A549 (cell line): ENCODE measurements at regions not wholly inside any gene's neighbourhood (a gene's known extent, or its start where the extent isn't known, plus 50 kb on each side); places are given as distances from the start of the nearest gene placed in this dataset.

Source experiments
- CHD4 ChIP-seq: fragments of 200-600 bp; sonication (generic); IDR thresholded peaks from 2 replicates; pipeline ENCODE4 v1.6.1; 2016; ENCODE audit warnings: antibody characterized with exemption, mild to moderate bottlenecking, borderline replicate concordance
- CTCF ChIP-seq: fragments of >200 bp; sonication (Bioruptor Twin); formaldehyde crosslinking; IDR thresholded peaks from 3 replicates; pipeline ENCODE4 v1.5.1; 2016
- FOSL2 ChIP-seq, 2 experiments: fragments of 450-650 bp in 1 of 2; fragments of >200 bp in 1 of 2; sonication (Bioruptor Twin) in 1 of 2; formaldehyde crosslinking; IDR thresholded peaks; 2 replicates each; pipeline versions ENCODE4 v1.5.0 to v1.6.1; 2016 to 2020; ENCODE audit warnings: mild to moderate bottlenecking in 1 of 2, moderate library complexity in 1 of 2
- JUN ChIP-seq, 2 experiments: fragments of >200 bp; sonication (Bioruptor Twin); formaldehyde crosslinking; IDR thresholded peaks; 2 replicates in 1 of 2; 3 replicates in 1 of 2; pipeline ENCODE4 v1.6.1; 2016 to 2017
- JUNB ChIP-seq: fragments of >200 bp; sonication (Bioruptor Twin); formaldehyde crosslinking; IDR thresholded peaks from 2 replicates; pipeline ENCODE4 v1.6.1; 2016
- MAFK ChIP-seq: fragments of 450-650 bp; IDR thresholded peaks from 2 replicates; pipeline ENCODE4 v1.6.1; 2014; ENCODE audit not compliant: partially characterized antibody
- MAX ChIP-seq: IDR thresholded peaks from 2 replicates; pipeline ENCODE4 v1.6.1; 2012
- POLR2A ChIP-seq: IDR thresholded peaks from 2 replicates; pipeline ENCODE4 v1.6.1; 2012; ENCODE audit warnings: mild to moderate bottlenecking, low read length
- RFX5 ChIP-seq: fragments of 450-650 bp; IDR thresholded peaks from 2 replicates; pipeline ENCODE4 v1.7.1; 2014; ENCODE audit warnings: antibody characterized with exemption, mild to moderate bottlenecking, moderate library complexity

GRCh38 chr13:33997574-33997973 lies 179.6 kb downstream of the RFC3 start:
- TF ChIP-seq MAX (no peak), POLR2A (no peak), MAFK (no peak), FOSL2 (IDR thresholded peaks at IDR 0.05) (no peak), FOSL2 (CRISPR knock-in tag; IDR thresholded peaks at IDR 0.05) (no peak), JUN (IDR thresholded peaks at IDR 0.05) (no peak), CTCF (no peak), CHD4 (no peak), RFX5 (no peak), JUNB (no peak)
